ENCODE measurements at regions not wholly inside any gene's neighbourhood (a gene's known extent, or its start where the extent isn't known, plus 50 kb on each side); places are given as distances from the start of the nearest gene placed in this dataset.
"Not testable (repeated sequence)": the region's sequence is repeated elsewhere in the genome, so short reads cannot be mapped to it uniquely, and the experiment has no call there.

DNA sequence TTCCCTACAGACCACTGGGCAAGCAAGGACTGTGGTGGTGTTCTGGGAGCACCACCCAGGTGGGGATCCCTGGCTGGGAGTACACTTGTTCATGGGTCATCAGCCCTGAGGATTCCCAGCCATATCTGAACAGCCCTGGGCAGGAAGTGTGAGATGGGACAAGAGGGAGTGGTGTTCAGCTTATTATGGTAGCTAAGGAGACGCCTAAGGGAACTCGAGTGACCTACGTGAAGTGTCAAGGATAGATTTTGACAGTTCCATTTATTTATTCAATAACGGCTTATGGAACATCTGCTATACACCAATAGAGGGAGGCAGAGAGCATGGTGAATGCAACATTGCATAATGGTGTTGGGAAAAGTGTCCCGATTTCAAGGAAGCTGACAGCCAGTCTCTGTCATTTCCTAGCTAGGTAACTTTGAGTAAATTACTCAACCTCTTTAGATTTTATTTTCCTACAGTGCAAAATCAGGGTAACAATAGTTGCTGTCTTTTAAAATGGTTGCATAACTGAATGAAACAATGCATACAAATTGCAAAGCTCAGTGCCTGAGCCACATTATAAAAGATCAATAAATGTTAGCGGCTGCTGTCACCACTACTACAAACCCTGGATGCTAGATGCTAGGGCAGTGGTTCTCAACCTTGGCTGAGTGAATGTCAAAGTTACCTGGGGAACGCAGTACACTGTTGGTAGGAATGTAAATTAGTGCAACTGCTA is 534.1 kb downstream of the GRIN2A start:
- H3K4me1 Mint-ChIP-seq: no peaks in the 10 kb centered on the region
- no peak overlapping the region for H3K27ac Mint-ChIP-seq
- ATAC-seq (no peak), DNase-seq (no peak)
- CTCF ChIA-PET: no interaction called here
- H3K9me3 Mint-ChIP-seq (ENCODE audit: low read depth): no peaks in the 10 kb centered on the region
- no peaks in the 10 kb centered on the region for H3K27me3 Mint-ChIP-seq
- H3K4me3 Mint-ChIP-seq: no peak overlapping the region
- H3K36me3 Mint-ChIP-seq: no peaks in the 10 kb centered on the region

DNA sequence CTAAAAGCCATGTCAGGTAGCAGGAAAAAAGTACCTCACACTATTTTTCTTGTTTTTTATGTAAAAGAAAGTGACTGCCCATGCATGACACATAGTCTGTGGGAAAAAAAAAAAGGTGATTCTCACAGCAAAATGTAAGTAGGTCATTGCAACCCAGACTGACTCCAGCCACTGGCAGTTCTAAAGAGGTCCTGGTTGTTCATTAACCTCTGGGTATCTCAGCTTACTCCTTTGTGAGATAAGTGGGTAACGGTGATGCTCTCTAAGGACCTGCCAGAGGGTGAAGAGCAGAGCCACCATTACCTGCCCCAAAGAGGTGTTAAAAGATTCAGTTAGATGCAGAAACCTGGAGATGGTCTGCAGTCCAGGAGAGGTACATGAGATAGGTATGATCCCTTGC is 531.9 kb downstream of the GRIN2A start:
- Mint-ChIP-seq H3K4me1 (no peaks in the 10 kb centered on the region), H3K36me3 (no peaks in the 10 kb centered on the region), H3K4me3 (no peak overlapping the region), H3K27me3 (no peaks in the 10 kb centered on the region), H3K9me3 (ENCODE audit: low read depth) (no peaks in the 10 kb centered on the region), H3K27ac (no peak overlapping the region)
- CTCF ChIA-PET: no interaction called here
- ATAC-seq (no peak), DNase-seq (no peak)

DNA sequence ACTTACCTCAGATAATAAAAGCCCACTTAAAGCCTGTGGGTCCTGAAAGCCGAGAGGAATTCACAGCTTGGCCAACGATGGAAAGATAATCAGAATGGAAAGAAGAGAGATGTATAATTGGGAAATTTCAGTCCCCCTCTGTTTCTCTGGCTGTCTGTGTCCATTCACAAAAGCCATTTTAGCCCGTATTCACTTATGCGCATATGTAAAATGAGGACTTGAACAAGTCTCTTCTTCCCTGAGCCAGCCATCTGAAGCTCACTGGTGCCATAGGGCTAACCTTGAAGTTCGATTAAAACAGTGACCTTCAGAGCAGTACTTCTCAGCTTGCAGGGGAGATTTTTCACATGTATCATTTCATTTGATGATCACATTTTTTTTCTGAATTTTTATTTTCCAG is 527.2 kb downstream of the GRIN2A start:
- Mint-ChIP-seq H3K9me3 (ENCODE audit: low read depth) (no peaks in the 10 kb centered on the region), H3K4me1 (no peaks in the 10 kb centered on the region), H3K36me3 (no peaks in the 10 kb centered on the region), H3K27me3 (no peaks in the 10 kb centered on the region), H3K4me3 (no peak overlapping the region), H3K27ac (no peak overlapping the region)
- no peak for ATAC-seq
- DNase-seq: no peak
- CTCF ChIA-PET: no interaction called here

DNA sequence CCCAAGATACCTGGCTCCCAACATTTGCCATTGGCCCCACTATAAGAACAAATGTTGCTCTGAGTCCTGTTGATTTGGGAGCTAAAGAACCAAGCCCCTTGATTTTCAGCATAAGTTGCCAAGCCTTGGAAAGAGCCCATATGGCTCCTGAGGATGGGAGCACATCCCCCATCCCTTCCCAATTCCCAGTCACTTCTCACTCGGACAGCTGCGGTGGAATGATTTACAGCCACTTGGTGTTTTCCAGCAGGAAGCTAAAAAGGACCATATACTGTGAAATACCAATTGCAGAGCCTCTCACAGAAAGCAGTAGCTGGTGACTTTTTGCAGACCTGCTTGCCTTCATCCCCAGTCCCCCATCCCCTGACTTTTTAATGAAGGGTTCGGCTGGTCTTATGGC is 524.6 kb downstream of the GRIN2A start:
- DNase-seq (no peak), ATAC-seq (no peak)
- H3K4me1 Mint-ChIP-seq: no peaks in the 10 kb centered on the region
- CTCF ChIA-PET: no interaction called here
- no peaks in the 10 kb centered on the region for H3K27me3 Mint-ChIP-seq
- no peak overlapping the region for H3K27ac Mint-ChIP-seq
- no peaks in the 10 kb centered on the region for H3K9me3 Mint-ChIP-seq (ENCODE audit: low read depth)
- no peak overlapping the region for H3K4me3 Mint-ChIP-seq
- H3K36me3 Mint-ChIP-seq: no peaks in the 10 kb centered on the region

DNA sequence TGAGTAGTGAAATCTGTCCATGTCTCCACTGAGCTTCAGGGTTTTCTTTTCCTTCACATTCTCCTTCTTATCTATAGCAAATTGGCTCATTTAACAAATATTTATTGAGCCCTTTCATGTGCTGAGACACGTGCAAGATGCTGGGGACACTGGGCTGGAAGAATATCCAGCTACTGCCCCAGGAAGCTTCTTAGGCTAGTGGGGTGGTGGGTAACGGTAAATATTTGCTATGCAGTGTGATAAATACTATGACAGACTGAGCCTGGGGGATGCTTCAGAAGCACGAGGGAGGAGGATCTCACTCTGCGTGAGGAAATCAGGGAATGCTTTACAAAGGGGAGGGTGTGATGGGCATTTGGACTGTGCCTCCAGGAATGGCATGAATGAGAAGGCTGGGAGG is 524.1 kb downstream of the GRIN2A start:
- H3K4me1 Mint-ChIP-seq: no peaks in the 10 kb centered on the region
- H3K4me3 Mint-ChIP-seq: no peak overlapping the region
- CTCF ChIA-PET: no interaction called here
- no peaks in the 10 kb centered on the region for H3K9me3 Mint-ChIP-seq (ENCODE audit: low read depth)
- no peak for DNase-seq
- ATAC-seq: no peak
- no peaks in the 10 kb centered on the region for H3K27me3 Mint-ChIP-seq
- H3K27ac Mint-ChIP-seq: no peak overlapping the region
- no peaks in the 10 kb centered on the region for H3K36me3 Mint-ChIP-seq

DNA sequence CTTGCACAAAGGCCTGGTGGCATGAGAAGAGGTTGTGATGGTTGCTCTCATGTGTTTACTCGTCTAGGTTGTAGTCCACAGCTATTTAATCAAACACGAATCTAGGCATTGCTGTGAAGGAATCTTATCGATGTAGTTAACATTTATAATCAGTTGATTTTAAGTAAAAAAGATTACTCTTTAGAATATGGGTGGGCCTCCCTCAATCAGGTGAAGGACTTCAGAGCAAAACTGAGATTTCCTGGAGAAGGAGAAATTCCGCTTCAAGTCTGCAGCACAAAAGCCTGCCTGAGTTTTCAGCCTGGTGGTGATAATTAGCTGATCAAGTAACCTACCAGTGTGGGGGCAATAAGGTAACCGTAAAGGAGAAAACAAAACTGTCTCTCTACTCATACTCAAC is 523.6 kb downstream of the GRIN2A start:
- no peaks in the 10 kb centered on the region for H3K36me3 Mint-ChIP-seq
- no peaks in the 10 kb centered on the region for H3K27me3 Mint-ChIP-seq
- no peak overlapping the region for H3K4me3 Mint-ChIP-seq
- DNase-seq (no peak), ATAC-seq (no peak)
- H3K27ac Mint-ChIP-seq: no peak overlapping the region
- no peaks in the 10 kb centered on the region for H3K4me1 Mint-ChIP-seq
- CTCF ChIA-PET: no interaction called here
- H3K9me3 Mint-ChIP-seq (ENCODE audit: low read depth): no peaks in the 10 kb centered on the region

DNA sequence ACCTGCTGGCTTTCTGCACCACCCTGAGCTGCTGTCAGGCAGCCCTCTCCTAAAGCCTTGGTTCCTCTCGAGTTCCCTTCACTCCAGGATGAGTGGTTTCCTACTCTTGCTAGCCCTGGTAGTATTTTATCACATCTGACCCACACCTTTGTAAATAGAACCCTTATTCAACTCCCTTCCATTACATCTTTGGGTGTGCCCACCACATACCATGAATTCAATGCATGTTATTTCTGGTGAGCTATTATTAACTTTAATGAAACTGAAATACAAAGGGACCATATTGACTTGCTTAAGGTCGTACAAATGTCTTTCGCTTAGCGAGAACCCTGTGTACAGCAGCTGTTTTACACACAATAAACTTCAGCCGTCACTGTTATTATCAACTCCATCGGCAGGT is 521.3 kb downstream of the GRIN2A start:
- ATAC-seq: no peak
- CTCF ChIA-PET: no interaction called here
- Mint-ChIP-seq H3K9me3 (ENCODE audit: low read depth) (peaks cover 4% of the 10 kb centered on the region), H3K27me3 (no peaks in the 10 kb centered on the region), H3K4me3 (no peak overlapping the region), H3K4me1 (no peaks in the 10 kb centered on the region), H3K27ac (no peak overlapping the region), H3K36me3 (no peaks in the 10 kb centered on the region)
- no peak for DNase-seq

DNA sequence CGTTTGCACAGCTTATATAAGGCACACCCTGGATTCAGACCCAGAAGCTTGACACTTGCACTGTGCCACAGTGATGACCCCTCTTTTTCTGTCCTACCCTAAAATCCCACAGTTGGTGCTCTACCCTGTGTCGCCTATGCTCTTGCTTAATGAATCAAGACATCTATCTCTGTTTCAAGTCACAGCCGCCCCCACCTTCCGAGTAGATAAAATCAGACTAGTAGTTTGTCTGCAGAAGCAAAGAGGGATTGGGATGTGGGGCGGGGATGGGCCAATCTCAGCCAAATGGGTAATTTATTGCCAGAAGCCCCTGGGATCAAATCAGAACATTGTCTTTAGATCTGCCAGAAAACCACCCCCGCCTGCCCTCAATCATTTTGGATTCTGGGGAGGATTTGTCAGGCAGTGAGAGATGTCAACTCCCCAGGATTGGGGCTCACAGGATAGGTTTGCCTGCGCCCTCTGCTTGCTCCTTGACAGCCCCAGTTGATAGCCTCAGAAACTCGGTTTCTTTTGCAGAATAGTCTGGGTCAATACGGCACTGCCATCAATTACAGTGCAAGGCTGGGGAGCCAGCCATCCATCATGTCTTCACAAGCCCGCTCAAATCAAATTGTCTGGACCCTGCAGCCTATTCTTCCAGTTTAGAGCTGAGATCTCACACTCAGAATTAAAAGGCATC is 520.8 kb downstream of the GRIN2A start:
- no peaks in the 10 kb centered on the region for H3K27me3 Mint-ChIP-seq

DNA sequence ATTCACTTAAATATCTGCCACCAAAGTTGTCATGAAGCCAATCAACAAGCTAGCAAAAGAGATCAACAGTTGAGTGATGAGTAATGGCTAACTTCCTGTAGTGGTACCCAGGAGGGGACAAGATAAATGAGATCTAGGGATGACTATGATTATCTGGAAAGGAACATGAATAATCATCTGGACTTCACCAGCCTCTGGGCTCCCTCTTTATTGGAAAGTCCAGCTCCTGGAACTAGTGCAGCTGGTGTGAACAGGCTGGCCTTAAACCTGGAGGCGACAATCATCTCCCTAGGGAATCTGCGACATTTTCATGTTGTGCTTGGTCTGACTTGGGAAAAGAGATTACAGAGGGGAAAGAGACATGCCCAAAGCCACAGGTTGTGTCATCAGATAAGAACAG is 518.6 kb downstream of the GRIN2A start:
- no peaks in the 10 kb centered on the region for H3K27me3 Mint-ChIP-seq
- no peak overlapping the region for H3K4me3 Mint-ChIP-seq
- no peak overlapping the region for H3K27ac Mint-ChIP-seq
- no peaks in the 10 kb centered on the region for H3K36me3 Mint-ChIP-seq
- CTCF ChIA-PET: no interaction called here
- ATAC-seq (no peak), DNase-seq (no peak)
- peaks cover 4% of the 10 kb centered on the region for H3K9me3 Mint-ChIP-seq (ENCODE audit: low read depth)
- H3K4me1 Mint-ChIP-seq: no peaks in the 10 kb centered on the region

More for the DNA sequence above, 520.8 kb downstream of the GRIN2A start:
- CTCF ChIA-PET: no interaction called here
- H3K4me1 Mint-ChIP-seq: no peaks in the 10 kb centered on the region
- peaks cover 4% of the 10 kb centered on the region for H3K9me3 Mint-ChIP-seq (ENCODE audit: low read depth)
- H3K36me3 Mint-ChIP-seq: no peaks in the 10 kb centered on the region
- H3K27ac Mint-ChIP-seq: no peak overlapping the region
- no peak overlapping the region for H3K4me3 Mint-ChIP-seq
- no peak for ATAC-seq
- no peak for DNase-seq

DNA sequence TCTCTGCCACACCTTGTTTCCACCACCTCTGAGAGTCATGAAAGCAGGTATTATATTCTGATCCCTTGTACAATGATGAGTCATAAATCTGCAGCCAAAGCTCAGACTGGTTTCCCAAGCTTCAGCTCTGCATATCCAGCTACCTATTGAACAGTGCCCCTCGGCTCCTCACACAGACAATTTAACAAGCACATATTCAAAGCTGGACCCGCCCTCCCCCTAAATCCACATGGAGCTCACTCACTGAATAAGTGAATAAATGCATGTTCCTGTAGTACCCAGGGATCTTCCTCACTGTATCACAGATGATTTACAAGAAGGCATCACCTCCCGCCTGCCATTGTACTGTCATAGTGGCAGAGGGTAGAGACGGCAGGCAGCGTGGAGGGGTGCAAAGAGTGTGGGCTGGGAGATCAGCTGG is 516.4 kb downstream of the GRIN2A start:
- ATAC-seq (no peak), DNase-seq (no peak)
- Mint-ChIP-seq H3K9me3 (ENCODE audit: low read depth) (peaks cover 4% of the 10 kb centered on the region), H3K27ac (no peak overlapping the region), H3K36me3 (no peaks in the 10 kb centered on the region), H3K27me3 (no peaks in the 10 kb centered on the region), H3K4me1 (no peaks in the 10 kb centered on the region), H3K4me3 (no peak overlapping the region)
- CTCF ChIA-PET: no interaction called here

DNA sequence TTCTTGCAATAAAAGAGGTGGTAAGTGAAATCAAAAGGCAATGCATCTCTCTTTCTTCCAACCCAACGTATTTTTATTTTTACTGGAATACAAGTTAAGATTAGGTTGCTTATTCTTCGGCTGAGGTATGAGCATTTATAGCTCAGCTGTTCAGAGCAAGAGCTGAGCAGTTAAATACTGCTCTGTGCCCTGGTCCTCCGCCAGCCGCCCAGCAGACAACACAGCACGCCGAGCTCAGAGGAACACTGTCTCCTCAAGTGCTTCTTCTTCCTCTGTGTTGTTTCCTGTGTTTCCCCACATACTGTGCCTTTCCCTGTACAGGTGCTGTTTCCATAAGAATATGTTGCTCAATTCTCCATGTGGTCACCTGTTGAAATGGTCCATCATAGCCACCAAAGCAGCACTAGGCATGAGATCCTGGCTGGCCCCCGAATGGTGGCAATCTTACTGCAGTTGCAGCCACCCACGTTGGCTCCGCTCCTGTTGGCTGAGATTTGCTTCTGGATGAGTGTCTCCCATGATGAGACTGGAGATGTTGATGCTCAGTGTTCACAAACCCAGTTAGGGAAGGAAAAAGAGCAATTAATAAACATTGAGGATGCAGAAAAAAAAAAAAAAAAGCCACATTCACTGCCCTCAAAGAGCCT is 515.3 kb downstream of the GRIN2A start:
- no peak for DNase-seq
- CTCF ChIA-PET: no interaction called here
- no peak for ATAC-seq
- Mint-ChIP-seq H3K4me1 (no peaks in the 10 kb centered on the region), H3K27me3 (no peaks in the 10 kb centered on the region), H3K9me3 (ENCODE audit: low read depth) (peaks cover 4% of the 10 kb centered on the region), H3K27ac (no peak overlapping the region), H3K36me3 (no peaks in the 10 kb centered on the region), H3K4me3 (no peak overlapping the region)

DNA sequence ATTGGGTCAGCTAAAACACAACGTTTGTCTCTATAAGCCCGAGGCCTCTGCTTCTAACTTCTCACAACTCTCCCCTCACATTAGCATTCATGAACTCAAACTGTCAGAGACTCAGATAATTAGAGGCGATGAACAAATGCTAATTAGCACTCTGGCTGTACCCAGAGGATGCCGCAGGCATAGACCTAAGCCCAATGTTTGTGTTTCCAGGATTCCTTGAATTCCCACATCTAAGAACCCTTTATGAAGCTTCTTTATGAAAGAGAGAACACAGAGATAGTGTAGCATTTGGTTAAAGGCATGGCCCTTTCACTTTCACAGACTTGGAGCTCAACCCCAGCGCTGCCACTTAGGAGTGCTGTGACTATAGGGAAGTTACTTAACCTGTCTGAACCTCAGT is 512.2 kb downstream of the GRIN2A start:
- ATAC-seq (no peak), DNase-seq (no peak)
- Mint-ChIP-seq H3K9me3 (ENCODE audit: low read depth) (peaks cover under 1% of the 10 kb centered on the region), H3K36me3 (no peaks in the 10 kb centered on the region), H3K27me3 (no peaks in the 10 kb centered on the region), H3K4me3 (no peak overlapping the region), H3K4me1 (no peaks in the 10 kb centered on the region), H3K27ac (no peak overlapping the region)
- CTCF ChIA-PET: no interaction called here

DNA sequence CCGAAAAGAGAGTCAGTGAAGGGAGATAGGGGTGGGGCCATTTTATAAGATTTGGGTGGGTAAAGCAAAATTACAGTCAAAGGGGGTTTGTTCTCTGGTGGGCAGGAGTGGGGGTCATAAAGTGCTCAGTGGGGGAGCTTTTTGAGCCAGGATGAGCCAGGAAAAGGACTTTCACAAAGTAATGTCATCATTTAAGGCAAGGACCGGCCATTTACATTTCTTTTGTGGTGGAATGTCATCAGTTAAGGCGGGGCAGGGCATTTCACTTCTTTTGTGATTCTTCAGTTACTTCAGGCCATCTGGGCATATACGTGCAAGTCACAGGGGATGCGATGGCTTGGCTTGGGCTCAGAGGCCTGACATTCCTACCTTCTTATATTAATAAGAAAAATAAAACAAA is 511.6 kb downstream of the GRIN2A start:
- DNase-seq; H3K36me3 Mint-ChIP-seq; H3K9me3 Mint-ChIP-seq (ENCODE audit: low read depth); H3K27ac Mint-ChIP-seq; ATAC-seq; CTCF ChIA-PET; H3K4me3 Mint-ChIP-seq; H3K4me1 Mint-ChIP-seq; H3K27me3 Mint-ChIP-seq: not testable (repeated sequence)

DNA sequence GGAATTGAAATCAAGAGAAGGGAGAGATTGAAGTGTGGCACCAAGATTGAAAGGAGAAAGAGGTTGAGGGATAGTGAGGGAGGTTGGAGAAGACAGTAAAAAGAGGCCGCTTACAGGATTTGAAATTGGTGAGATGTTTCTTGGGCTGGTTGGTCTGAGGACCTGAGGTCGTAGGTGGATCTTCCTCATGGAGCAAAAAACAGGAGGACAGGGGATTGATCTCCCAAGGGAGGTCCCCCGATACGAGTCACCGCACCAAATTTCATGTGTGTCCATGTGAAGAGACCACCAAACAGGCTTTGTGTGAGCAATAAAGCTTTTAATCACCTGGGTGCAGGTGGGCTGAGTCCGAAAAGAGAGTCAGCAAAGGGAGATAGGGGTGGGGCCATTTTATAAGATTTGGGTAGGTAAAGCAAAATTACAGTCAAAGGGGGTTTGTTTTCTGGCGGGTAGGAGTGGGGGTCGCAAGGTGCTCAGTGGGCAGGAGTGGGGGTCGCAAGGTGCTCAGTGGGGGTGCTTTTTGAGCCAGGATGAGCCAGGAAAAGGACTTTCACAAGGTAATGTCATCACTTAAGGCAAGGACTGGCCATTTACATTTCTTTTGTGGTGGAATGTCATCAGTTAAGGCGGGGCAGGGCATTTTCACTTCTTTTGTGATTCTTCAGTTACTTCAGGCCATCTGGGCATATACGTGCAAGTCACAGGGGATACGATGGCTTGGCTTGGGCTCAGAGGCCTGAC is 505.5 kb downstream of the GRIN2A start:
- CTCF ChIA-PET, H3K27me3 Mint-ChIP-seq: not testable (repeated sequence)

More for the DNA sequence above, 505.5 kb downstream of the GRIN2A start:
- DNase-seq; H3K4me3 Mint-ChIP-seq; H3K27ac Mint-ChIP-seq; H3K4me1 Mint-ChIP-seq; ATAC-seq; H3K9me3 Mint-ChIP-seq (ENCODE audit: low read depth); H3K36me3 Mint-ChIP-seq: not testable (repeated sequence)

Data from activated CD8-positive, alpha-beta memory T cell treated with anti-CD3 and anti-CD28 coated beads, Interleukin-2, amount 10 ng/mL, durations not matched to agents 7 days and 5 days (primary cell).